ENCODE measurements at regions not wholly inside any gene's neighbourhood (a gene's known extent, or its start where the extent isn't known, plus 50 kb on each side); places are given as distances from the start of the nearest gene placed in this dataset.
A peak's percentile ranks its signal among the peaks of the same experiment; 100 is the strongest.

DNA sequence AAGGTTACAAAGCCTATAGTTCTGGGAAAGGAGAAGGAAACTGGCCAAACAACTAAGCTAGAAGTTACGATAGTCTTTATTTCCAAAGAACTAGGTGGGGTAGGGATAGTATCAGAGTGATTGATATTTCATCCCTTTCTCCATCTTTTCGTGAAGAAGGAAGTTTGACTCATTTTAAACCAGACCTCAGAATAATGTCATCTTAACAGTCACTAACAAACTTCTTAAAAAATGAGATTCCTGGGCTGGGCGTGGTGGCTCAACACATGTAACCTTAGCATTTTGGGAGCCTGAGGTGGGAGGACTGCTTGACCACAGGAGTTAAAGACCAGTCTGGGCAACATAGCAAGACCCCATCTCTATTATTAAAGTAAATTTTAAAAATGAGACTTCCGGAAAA is 69.4 kb downstream of the ARL4A start:
- DNase-seq (no peak), FAIRE-seq (no peak)
- TF ChIP-seq, protein P1, sequence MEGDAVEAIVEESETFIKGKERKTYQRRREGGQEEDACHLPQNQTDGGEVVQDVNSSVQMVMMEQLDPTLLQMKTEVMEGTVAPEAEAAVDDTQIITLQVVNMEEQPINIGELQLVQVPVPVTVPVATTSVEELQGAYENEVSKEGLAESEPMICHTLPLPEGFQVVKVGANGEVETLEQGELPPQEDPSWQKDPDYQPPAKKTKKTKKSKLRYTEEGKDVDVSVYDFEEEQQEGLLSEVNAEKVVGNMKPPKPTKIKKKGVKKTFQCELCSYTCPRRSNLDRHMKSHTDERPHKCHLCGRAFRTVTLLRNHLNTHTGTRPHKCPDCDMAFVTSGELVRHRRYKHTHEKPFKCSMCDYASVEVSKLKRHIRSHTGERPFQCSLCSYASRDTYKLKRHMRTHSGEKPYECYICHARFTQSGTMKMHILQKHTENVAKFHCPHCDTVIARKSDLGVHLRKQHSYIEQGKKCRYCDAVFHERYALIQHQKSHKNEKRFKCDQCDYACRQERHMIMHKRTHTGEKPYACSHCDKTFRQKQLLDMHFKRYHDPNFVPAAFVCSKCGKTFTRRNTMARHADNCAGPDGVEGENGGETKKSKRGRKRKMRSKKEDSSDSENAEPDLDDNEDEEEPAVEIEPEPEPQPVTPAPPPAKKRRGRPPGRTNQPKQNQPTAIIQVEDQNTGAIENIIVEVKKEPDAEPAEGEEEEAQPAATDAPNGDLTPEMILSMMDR (IDR thresholded peaks at IDR 0.05; ENCODE audit: borderline replicate concordance, extremely low read depth, insufficient read depth): no peak
- Histone ChIP-seq H3K36me3 (ENCODE audit: control insufficient read depth in 2 of 3, insufficient read depth in 3 of 3, low read length in 3 of 3) (no peaks in the 10 kb centered on the region), H3K27ac (ENCODE audit: low read depth in 2 of 2, low read length in 2 of 2) (no peak overlapping the region), H3K4me1 (ENCODE audit: control insufficient read depth in 2 of 3, insufficient read depth in 2 of 3, low read depth in 1 of 3, low read length in 3 of 3) (no peaks in the 10 kb centered on the region), H3K4me3 (ENCODE audit: low read length in 3 of 3) (no peak overlapping the region), H3K27me3 (ENCODE audit: control insufficient read depth, insufficient read depth, low read length) (no peaks in the 10 kb centered on the region), H3K9me3 (ENCODE audit: control insufficient read depth in 2 of 3, insufficient read depth in 1 of 3, low read length in 3 of 3) (no peaks in the 10 kb centered on the region), H3K9ac (ENCODE audit: low read length in 3 of 3) (no peak overlapping the region)
- intact Hi-C loops (cut with DNase I): no loop called here

DNA sequence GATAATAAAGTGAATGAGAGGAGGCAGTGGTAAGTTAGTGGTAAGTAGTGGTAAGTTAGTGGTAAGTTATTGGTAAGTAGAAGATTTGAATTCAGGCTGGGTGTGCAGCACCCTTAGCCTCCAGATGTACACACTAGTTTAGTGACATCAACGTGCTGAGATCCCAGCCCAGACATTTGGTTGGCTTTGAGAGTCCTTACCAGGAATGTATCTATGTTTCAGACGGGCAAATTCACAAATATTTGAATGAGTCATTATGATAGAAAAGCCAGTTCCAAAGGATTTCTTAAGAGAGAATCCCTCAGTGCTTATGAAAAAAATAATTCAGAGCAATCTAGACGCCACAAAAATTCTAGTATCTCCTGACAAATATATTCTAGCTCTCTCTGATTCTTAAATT is 70.0 kb downstream of the ARL4A start:
- intact Hi-C loops (cut with DNase I): no loop called here
- no peaks in the 10 kb centered on the region for H3K36me3 ChIP-seq (ENCODE audit: control insufficient read depth in 2 of 3, insufficient read depth in 3 of 3, low read length in 3 of 3)
- H3K4me3 ChIP-seq (ENCODE audit: low read length in 3 of 3): no peak overlapping the region
- TF ChIP-seq, protein P1 (IDR thresholded peaks at IDR 0.05; ENCODE audit: borderline replicate concordance, extremely low read depth, insufficient read depth): no peak
- no peaks in the 10 kb centered on the region for H3K27me3 ChIP-seq (ENCODE audit: control insufficient read depth, insufficient read depth, low read length)
- FAIRE-seq (no peak), DNase-seq (no peak)
- no peak overlapping the region for H3K9ac ChIP-seq (ENCODE audit: low read length in 3 of 3)
- H3K4me1 ChIP-seq (ENCODE audit: control insufficient read depth in 2 of 3, insufficient read depth in 2 of 3, low read depth in 1 of 3, low read length in 3 of 3): no peaks in the 10 kb centered on the region
- H3K27ac ChIP-seq (ENCODE audit: low read depth in 2 of 2, low read length in 2 of 2): no peak overlapping the region
- no peaks in the 10 kb centered on the region for H3K9me3 ChIP-seq (ENCODE audit: control insufficient read depth in 2 of 3, insufficient read depth in 1 of 3, low read length in 3 of 3)

DNA sequence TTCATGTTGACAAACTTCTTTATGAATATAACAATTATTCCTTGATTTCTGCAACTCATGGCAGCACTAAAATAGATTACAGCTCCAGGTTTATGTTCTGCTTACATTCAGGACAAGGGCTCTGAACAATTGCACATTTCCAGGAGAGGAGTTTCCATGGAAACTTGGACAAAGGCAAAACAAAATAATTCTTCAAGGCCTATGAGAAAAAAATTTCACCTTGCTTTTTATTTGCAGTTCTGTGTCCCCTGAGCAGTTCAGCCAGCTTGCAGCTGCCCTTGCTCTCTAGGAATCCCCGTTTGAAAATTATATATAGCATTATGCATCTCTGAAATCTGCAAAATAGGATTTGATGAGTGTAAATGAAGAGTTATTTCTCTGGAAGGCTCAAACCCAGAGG is 71.7 kb downstream of the ARL4A start:
- H3K9ac ChIP-seq (ENCODE audit: low read length in 3 of 3): no peak overlapping the region
- DNase-seq (peak in 2 of 5 donors; percentile 43 to 66), FAIRE-seq (no peak)
- intact Hi-C loops (cut with DNase I): no loop called here
- H3K36me3 ChIP-seq (ENCODE audit: control insufficient read depth in 2 of 3, insufficient read depth in 3 of 3, low read length in 3 of 3): no peaks in the 10 kb centered on the region
- H3K4me1 ChIP-seq (ENCODE audit: control insufficient read depth in 2 of 3, insufficient read depth in 2 of 3, low read depth in 1 of 3, low read length in 3 of 3): no peaks in the 10 kb centered on the region
- TF ChIP-seq, protein P1 (IDR thresholded peaks at IDR 0.05; ENCODE audit: borderline replicate concordance, extremely low read depth, insufficient read depth): no peak
- H3K4me3 ChIP-seq (ENCODE audit: low read length in 3 of 3): no peak overlapping the region
- H3K27ac ChIP-seq (ENCODE audit: low read depth in 2 of 2, low read length in 2 of 2): no peak overlapping the region
- no peaks in the 10 kb centered on the region for H3K27me3 ChIP-seq (ENCODE audit: control insufficient read depth, insufficient read depth, low read length)
- H3K9me3 ChIP-seq (ENCODE audit: control insufficient read depth in 2 of 3, insufficient read depth in 1 of 3, low read length in 3 of 3): no peaks in the 10 kb centered on the region

DNA sequence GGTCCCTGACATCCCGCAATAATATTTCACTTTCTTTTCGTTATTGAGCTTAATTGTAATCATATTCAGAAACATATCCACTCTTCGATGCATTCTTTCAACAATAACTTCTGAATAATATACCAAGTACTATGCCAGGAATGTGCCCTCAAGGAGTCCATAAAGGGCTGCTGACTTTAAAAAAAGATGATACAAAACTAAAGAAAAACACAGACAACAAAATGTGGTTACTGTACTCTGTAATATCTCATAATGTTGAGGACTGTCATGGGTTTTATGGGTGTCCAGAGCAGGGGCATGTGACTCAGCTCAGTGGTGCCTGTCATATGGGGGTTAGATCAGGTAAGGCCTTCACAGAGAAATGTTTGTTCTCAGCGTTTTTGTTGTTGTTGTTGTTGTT is 73.7 kb downstream of the ARL4A start:
- intact Hi-C loops (cut with DNase I): no loop called here
- FAIRE-seq (no peak), DNase-seq (no peak)
- Histone ChIP-seq H3K9me3 (ENCODE audit: control insufficient read depth in 2 of 3, insufficient read depth in 1 of 3, low read length in 3 of 3) (no peaks in the 10 kb centered on the region), H3K27me3 (ENCODE audit: control insufficient read depth, insufficient read depth, low read length) (no peaks in the 10 kb centered on the region), H3K36me3 (ENCODE audit: control insufficient read depth in 2 of 3, insufficient read depth in 3 of 3, low read length in 3 of 3) (no peaks in the 10 kb centered on the region), H3K27ac (ENCODE audit: low read depth in 2 of 2, low read length in 2 of 2) (no peak overlapping the region), H3K4me3 (ENCODE audit: low read length in 3 of 3) (no peak overlapping the region), H3K4me1 (ENCODE audit: control insufficient read depth in 2 of 3, insufficient read depth in 2 of 3, low read depth in 1 of 3, low read length in 3 of 3) (no peaks in the 10 kb centered on the region), H3K9ac (ENCODE audit: low read length in 3 of 3) (no peak overlapping the region)
- TF ChIP-seq, protein P1 (IDR thresholded peaks at IDR 0.05; ENCODE audit: borderline replicate concordance, extremely low read depth, insufficient read depth): no peak
